DMS153 treated with DMSO at 0.1 percent for 48 hours (cell line): ENCODE measurements at regions not wholly inside any gene's neighbourhood (a gene's known extent, or its start where the extent isn't known, plus 50 kb on each side); places are given as distances from the start of the nearest gene placed in this dataset.
"Not testable (repeated sequence)": the region's sequence is repeated elsewhere in the genome, so short reads cannot be mapped to it uniquely, and the experiment has no call there.

ENCODE experiments used
- DNase-seq: peaks from one replicate; lab custom pipeline; 2025; ENCODE audit not compliant: unreplicated experiment; lab: John Stamatoyannopoulos, UW

- DNase-seq: no peak
Observed at GRCh38 chr2:234203135-234203984, 152.9 kb downstream of the SPP2 start.

GRCh38 chr2:234202601-234203000 is 152.1 kb downstream of the SPP2 start:
- no peak for DNase-seq

GRCh38 chr2:234199996-234200395 is 149.5 kb downstream of the SPP2 start:
- DNase-seq: no peak

- no peak for DNase-seq
Observed at GRCh38 chr2:234198976-234199375, 148.5 kb downstream of the SPP2 start.

- no peak for DNase-seq
Observed at GRCh38 chr2:234195516-234195915, 145.0 kb downstream of the SPP2 start.

GRCh38 chr2:234193977-234194563 is 143.6 kb downstream of the SPP2 start:
- no peak for DNase-seq

- peak; percentile 56 for DNase-seq
Observed at GRCh38 chr2:234191819-234192407, 141.4 kb downstream of the SPP2 start.

- no peak for DNase-seq
Observed at GRCh38 chr2:234189786-234190300, 139.3 kb downstream of the SPP2 start.

- DNase-seq: no peak
Observed at GRCh38 chr2:234189230-234189629, 138.7 kb downstream of the SPP2 start.

- DNase-seq: no peak
Observed at GRCh38 chr2:234187646-234188174, 137.2 kb downstream of the SPP2 start.

- no peak for DNase-seq
Observed at GRCh38 chr2:234181121-234181520, 130.6 kb downstream of the SPP2 start.

- DNase-seq: no peak
Observed at GRCh38 chr2:234179031-234179363, 128.5 kb downstream of the SPP2 start.

GRCh38 chr2:234178330-234179030 is 128.0 kb downstream of the SPP2 start:
- no peak for DNase-seq

GRCh38 chr2:234175649-234176048 is 125.1 kb downstream of the SPP2 start:
- no peak for DNase-seq

GRCh38 chr2:234174742-234175141 is 124.2 kb downstream of the SPP2 start:
- no peak for DNase-seq

- no peak for DNase-seq
Observed at GRCh38 chr2:234172532-234172931, 122.0 kb downstream of the SPP2 start.

- no peak for DNase-seq
Observed at GRCh38 chr2:234172066-234172465, 121.6 kb downstream of the SPP2 start.

- no peak for DNase-seq
Observed at GRCh38 chr2:234171666-234172065, 121.2 kb downstream of the SPP2 start.

- no peak for DNase-seq
Observed at GRCh38 chr2:234169674-234170073, 119.2 kb downstream of the SPP2 start.

- not testable (repeated sequence) for DNase-seq
Observed at GRCh38 chr2:234168605-234169570, 118.4 kb downstream of the SPP2 start.
